ENCODE measurements at regions not wholly inside any gene's neighbourhood (a gene's known extent, or its start where the extent isn't known, plus 50 kb on each side); places are given as distances from the start of the nearest gene placed in this dataset.

- no peaks in the 10 kb centered on the region for H4K20me1 ChIP-seq
- TF ChIP-seq Cebpa-rat (IDR thresholded peaks at IDR 0.05): no peak
- no peaks in the 10 kb centered on the region for H3K27me3 ChIP-seq
- no peaks in the 10 kb centered on the region for H3K36me3 ChIP-seq
- H3K9me3 ChIP-seq (replicated peaks in 1 of 11): no peaks in the 10 kb centered on the region
- no peak overlapping the region for H3K27ac ChIP-seq
- H3K4me2 ChIP-seq: no peak overlapping the region
- no peaks in the 10 kb centered on the region for H3K4me1 ChIP-seq
- H3K9ac ChIP-seq: no peak overlapping the region
- no peak overlapping the region for H3K4me3 ChIP-seq
Observed at GRCh38 chr3:3745693-3746092, 53.5 kb upstream of the LRRN1 start.

DNA sequence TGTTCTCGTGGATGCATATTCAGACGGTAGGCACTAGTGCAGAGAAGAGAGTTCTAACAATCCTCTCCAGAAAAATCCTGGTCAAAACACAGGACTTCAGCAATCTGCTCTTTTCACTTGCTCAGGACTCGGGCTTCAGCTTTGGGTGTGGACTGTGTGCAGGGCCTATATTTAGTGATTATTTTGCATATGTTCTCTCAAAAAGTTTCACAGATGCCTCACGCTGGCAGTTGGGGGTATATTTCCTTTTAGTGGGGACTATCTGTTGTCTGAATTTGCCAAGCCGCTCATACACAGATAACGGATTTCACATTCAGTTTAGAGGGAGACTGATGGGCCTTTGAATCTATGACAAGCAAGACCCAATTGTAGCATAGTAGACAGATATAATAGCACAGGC is 54.4 kb upstream of the LRRN1 start:
- H3K4me1 ChIP-seq: no peaks in the 10 kb centered on the region
- H3K9me3 ChIP-seq (replicated peaks in 1 of 11): no peaks in the 10 kb centered on the region
- no peak for TF ChIP-seq Cebpa-rat (IDR thresholded peaks at IDR 0.05)
- no peak overlapping the region for H3K9ac ChIP-seq
- H4K20me1 ChIP-seq: no peaks in the 10 kb centered on the region
- H3K36me3 ChIP-seq: no peaks in the 10 kb centered on the region
- no peak overlapping the region for H3K4me2 ChIP-seq
- no peaks in the 10 kb centered on the region for H3K27me3 ChIP-seq
- H3K4me3 ChIP-seq: no peak overlapping the region
- no peak overlapping the region for H3K27ac ChIP-seq

GRCh38 chr3:3743754-3744153 is 55.5 kb upstream of the LRRN1 start:
- Histone ChIP-seq H3K9ac (no peak overlapping the region), H3K4me1 (no peaks in the 10 kb centered on the region), H3K27me3 (no peaks in the 10 kb centered on the region), H4K20me1 (no peaks in the 10 kb centered on the region), H3K27ac (no peak overlapping the region), H3K36me3 (no peaks in the 10 kb centered on the region), H3K9me3 (replicated peaks in 1 of 11) (no peaks in the 10 kb centered on the region), H3K4me3 (no peak overlapping the region), H3K4me2 (no peak overlapping the region)
- no peak for TF ChIP-seq Cebpa-rat (IDR thresholded peaks at IDR 0.05)

GRCh38 chr3:3740061-3740460 is 59.2 kb upstream of the LRRN1 start:
- no peak overlapping the region for H3K9ac ChIP-seq
- no peak overlapping the region for H3K27ac ChIP-seq
- no peaks in the 10 kb centered on the region for H3K4me1 ChIP-seq
- no peaks in the 10 kb centered on the region for H4K20me1 ChIP-seq
- H3K27me3 ChIP-seq: no peaks in the 10 kb centered on the region
- H3K9me3 ChIP-seq (replicated peaks in 1 of 11): no peaks in the 10 kb centered on the region
- H3K4me2 ChIP-seq: no peak overlapping the region
- TF ChIP-seq Cebpa-rat (IDR thresholded peaks at IDR 0.05): no peak
- H3K4me3 ChIP-seq: no peak overlapping the region
- no peaks in the 10 kb centered on the region for H3K36me3 ChIP-seq

GRCh38 chr3:3739330-3740060 is 59.7 kb upstream of the LRRN1 start:
- no peak for TF ChIP-seq Cebpa-rat (IDR thresholded peaks at IDR 0.05)
- no peaks in the 10 kb centered on the region for H4K20me1 ChIP-seq
- H3K36me3 ChIP-seq: no peaks in the 10 kb centered on the region
- H3K4me2 ChIP-seq: no peak overlapping the region
- no peaks in the 10 kb centered on the region for H3K4me1 ChIP-seq
- no peak overlapping the region for H3K27ac ChIP-seq
- H3K9ac ChIP-seq: no peak overlapping the region
- H3K27me3 ChIP-seq: no peaks in the 10 kb centered on the region
- H3K4me3 ChIP-seq: no peak overlapping the region
- H3K9me3 ChIP-seq (replicated peaks in 1 of 11): no peaks in the 10 kb centered on the region

DNA sequence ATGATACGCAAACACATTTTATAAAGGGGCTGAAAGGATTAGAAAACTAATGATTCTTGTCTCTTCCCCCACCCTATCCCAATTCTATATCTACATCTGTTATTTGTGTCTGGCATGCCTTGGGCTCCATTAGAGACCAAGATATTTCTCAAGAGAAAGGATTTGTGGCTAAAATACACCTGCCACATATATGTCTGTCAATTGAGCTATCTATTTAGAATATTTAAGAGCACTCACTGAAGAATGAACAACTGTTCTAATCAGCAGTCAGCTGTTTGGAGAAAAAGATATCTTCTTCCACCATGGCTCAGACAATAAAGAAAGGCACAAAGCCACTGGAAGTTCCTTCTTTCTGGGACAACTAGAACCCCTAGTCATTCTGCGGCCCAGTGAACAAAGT is 61.7 kb upstream of the LRRN1 start:
- Histone ChIP-seq H3K27ac (no peak overlapping the region), H3K4me2 (no peak overlapping the region), H4K20me1 (no peaks in the 10 kb centered on the region), H3K27me3 (no peaks in the 10 kb centered on the region), H3K36me3 (no peaks in the 10 kb centered on the region), H3K9me3 (replicated peaks in 1 of 11) (no peaks in the 10 kb centered on the region), H3K4me3 (no peak overlapping the region), H3K4me1 (no peaks in the 10 kb centered on the region), H3K9ac (no peak overlapping the region)
- TF ChIP-seq Cebpa-rat (IDR thresholded peaks at IDR 0.05): no peak

DNA sequence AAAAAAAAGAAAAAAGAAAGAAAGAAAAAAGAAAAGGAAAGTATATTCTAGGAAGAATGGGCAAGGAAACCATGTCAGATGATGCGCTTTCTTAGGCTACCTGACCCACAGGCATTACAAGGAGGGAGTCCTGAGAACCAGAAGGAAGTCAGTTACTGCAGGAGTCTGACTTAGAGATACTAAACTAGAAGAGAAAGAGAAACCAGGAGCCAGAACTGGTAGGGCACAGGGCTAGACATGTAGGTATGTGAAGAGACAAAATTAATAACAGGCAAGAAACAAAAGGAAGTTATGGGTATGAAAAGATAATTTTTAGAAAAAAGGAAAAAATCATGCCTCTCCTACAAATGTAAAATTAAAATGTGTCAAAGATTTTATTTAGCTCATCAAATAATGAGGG is 63.3 kb upstream of the LRRN1 start:
- no peaks in the 10 kb centered on the region for H3K4me1 ChIP-seq
- no peaks in the 10 kb centered on the region for H3K27me3 ChIP-seq
- H3K9me3 ChIP-seq (replicated peaks in 1 of 11): no peaks in the 10 kb centered on the region
- H4K20me1 ChIP-seq: no peaks in the 10 kb centered on the region
- no peak overlapping the region for H3K9ac ChIP-seq
- no peak overlapping the region for H3K4me2 ChIP-seq
- H3K27ac ChIP-seq: no peak overlapping the region
- H3K4me3 ChIP-seq: no peak overlapping the region
- H3K36me3 ChIP-seq: no peaks in the 10 kb centered on the region
- TF ChIP-seq Cebpa-rat (IDR thresholded peaks at IDR 0.05): no peak

- TF ChIP-seq Cebpa-rat (IDR thresholded peaks at IDR 0.05): no peak
- Histone ChIP-seq H3K4me3 (no peak overlapping the region), H3K9ac (no peak overlapping the region)
Observed at GRCh38 chr3:3734881-3735280, 64.3 kb upstream of the LRRN1 start.

GRCh38 chr3:3729261-3729660 is 70.0 kb upstream of the LRRN1 start:
- H3K4me1 ChIP-seq: no peaks in the 10 kb centered on the region
- no peak overlapping the region for H3K4me2 ChIP-seq
- no peaks in the 10 kb centered on the region for H3K27me3 ChIP-seq
- H3K27ac ChIP-seq: no peak overlapping the region
- no peaks in the 10 kb centered on the region for H3K9me3 ChIP-seq (replicated peaks in 1 of 11)
- H3K36me3 ChIP-seq: no peaks in the 10 kb centered on the region
- H3K4me3 ChIP-seq: no peak overlapping the region
- TF ChIP-seq Cebpa-rat (IDR thresholded peaks at IDR 0.05): no peak
- H3K9ac ChIP-seq: no peak overlapping the region
- H4K20me1 ChIP-seq: no peaks in the 10 kb centered on the region

More at GRCh38 chr3:3734881-3735280, 64.3 kb upstream of the LRRN1 start:
- Histone ChIP-seq H3K4me2 (no peak overlapping the region), H3K27me3 (no peaks in the 10 kb centered on the region), H3K4me1 (no peaks in the 10 kb centered on the region), H3K9me3 (replicated peaks in 1 of 11) (no peaks in the 10 kb centered on the region), H4K20me1 (no peaks in the 10 kb centered on the region), H3K36me3 (no peaks in the 10 kb centered on the region), H3K27ac (no peak overlapping the region)

- no peak overlapping the region for H3K9ac ChIP-seq
- H3K9me3 ChIP-seq (replicated peaks in 1 of 11): no peaks in the 10 kb centered on the region
- H3K4me3 ChIP-seq: no peak overlapping the region
- no peaks in the 10 kb centered on the region for H3K27me3 ChIP-seq
- no peaks in the 10 kb centered on the region for H3K4me1 ChIP-seq
- no peak for TF ChIP-seq Cebpa-rat (IDR thresholded peaks at IDR 0.05)
- H3K27ac ChIP-seq: no peak overlapping the region
- no peaks in the 10 kb centered on the region for H4K20me1 ChIP-seq
- no peaks in the 10 kb centered on the region for H3K36me3 ChIP-seq
- no peak overlapping the region for H3K4me2 ChIP-seq
Observed at GRCh38 chr3:3726549-3726948, 72.7 kb upstream of the LRRN1 start.
